Esophagus squamous epithelium (tissue), 4 donors: ENCODE measurements at regions not wholly inside any gene's neighbourhood (a gene's known extent, or its start where the extent isn't known, plus 50 kb on each side); places are given as distances from the start of the nearest gene placed in this dataset.

Experiments used
- POLR2A ChIP-seq, 4 donors: fragments of 450-650 bp; IDR thresholded peaks; one replicate each; pipeline ENCODE4 v1.6.1; 2017; ENCODE audit warnings: antibody characterized with exemption in 4 of 4, mild to moderate bottlenecking in 4 of 4, moderate library complexity in 3 of 4
- TF ChIP-seq, protein P1 (sequence below), 6 experiments: fragments of 450-650 bp in 4 of 6; fragments of 200-600 bp in 2 of 6; sonication (generic) in 2 of 6; IDR thresholded peaks; one replicate each; pipeline ENCODE4 v1.5.1; 2016 to 2019; ENCODE audit warnings: antibody characterized with exemption in 6 of 6, mild to moderate bottlenecking in 4 of 6, moderate library complexity in 4 of 6

DNA sequence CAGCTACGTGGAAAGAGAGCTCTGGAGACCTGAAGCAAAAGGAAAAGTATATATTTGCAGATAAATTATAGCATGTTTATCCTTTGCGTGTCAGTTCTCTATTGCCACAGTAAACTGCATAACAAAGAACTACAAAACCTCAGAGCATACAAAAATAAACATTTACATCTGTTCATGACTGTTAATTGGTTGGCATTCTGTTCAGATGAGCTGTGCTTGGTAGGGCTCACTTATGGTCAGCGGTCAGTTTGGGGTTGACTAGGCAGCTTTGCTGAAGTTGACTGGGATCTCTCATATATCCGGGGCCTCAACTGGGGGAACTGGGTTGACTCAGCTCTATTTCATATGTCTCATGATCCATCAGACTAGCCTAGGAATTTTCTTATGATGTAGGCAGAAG lies 257.7 kb downstream of the TLE1 start:
- TF ChIP-seq, protein P1, sequence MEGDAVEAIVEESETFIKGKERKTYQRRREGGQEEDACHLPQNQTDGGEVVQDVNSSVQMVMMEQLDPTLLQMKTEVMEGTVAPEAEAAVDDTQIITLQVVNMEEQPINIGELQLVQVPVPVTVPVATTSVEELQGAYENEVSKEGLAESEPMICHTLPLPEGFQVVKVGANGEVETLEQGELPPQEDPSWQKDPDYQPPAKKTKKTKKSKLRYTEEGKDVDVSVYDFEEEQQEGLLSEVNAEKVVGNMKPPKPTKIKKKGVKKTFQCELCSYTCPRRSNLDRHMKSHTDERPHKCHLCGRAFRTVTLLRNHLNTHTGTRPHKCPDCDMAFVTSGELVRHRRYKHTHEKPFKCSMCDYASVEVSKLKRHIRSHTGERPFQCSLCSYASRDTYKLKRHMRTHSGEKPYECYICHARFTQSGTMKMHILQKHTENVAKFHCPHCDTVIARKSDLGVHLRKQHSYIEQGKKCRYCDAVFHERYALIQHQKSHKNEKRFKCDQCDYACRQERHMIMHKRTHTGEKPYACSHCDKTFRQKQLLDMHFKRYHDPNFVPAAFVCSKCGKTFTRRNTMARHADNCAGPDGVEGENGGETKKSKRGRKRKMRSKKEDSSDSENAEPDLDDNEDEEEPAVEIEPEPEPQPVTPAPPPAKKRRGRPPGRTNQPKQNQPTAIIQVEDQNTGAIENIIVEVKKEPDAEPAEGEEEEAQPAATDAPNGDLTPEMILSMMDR (IDR thresholded peaks at IDR 0.05) = no peak
- no peak for TF ChIP-seq POLR2A (IDR thresholded peaks at IDR 0.05)
